Gastrocnemius medialis (tissue), 4 donors: ENCODE measurements at regions not wholly inside any gene's neighbourhood (a gene's known extent, or its start where the extent isn't known, plus 50 kb on each side); places are given as distances from the start of the nearest gene placed in this dataset.

Experiments
- POLR2A ChIP-seq, 2 donors: fragments of 450-650 bp; IDR thresholded peaks; one replicate each; pipeline ENCODE4 v1.6.1; 2017; ENCODE audit warnings: antibody characterized with exemption in 2 of 2, mild to moderate bottlenecking in 2 of 2, moderate library complexity in 2 of 2
- TF ChIP-seq, protein P1 (sequence below), 5 experiments: fragments of 450-650 bp in 3 of 5; fragments of 200-600 bp in 2 of 5; sonication (generic) in 2 of 5; IDR thresholded peaks in 4 of 5; conservative IDR thresholded peaks in 1 of 5; 1 replicate in 4 of 5; 2 replicates in 1 of 5; pipeline ENCODE4 v1.5.1; 2016 to 2019; ENCODE audit warnings: antibody characterized with exemption in 5 of 5, mild to moderate bottlenecking in 3 of 5, moderate library complexity in 3 of 5

DNA sequence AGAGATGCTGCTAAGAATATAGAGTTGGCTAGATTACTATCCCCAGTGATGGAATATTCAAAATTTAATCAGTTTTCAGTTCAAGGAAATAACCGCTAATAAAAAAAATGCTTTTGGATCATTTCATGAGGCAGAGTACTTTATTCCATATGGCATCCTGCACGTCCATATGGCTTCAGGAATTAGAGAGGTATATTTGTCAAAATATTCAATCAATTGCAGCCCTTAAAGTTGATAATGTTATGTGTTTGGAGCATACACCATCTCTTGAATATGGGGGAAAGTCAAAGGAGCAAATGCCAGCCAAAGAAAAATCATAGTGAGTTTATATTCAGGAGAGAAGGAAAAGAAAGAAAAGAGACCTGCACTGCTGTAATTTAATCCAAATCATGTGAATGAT, 266.4 kb downstream of the TMEM182 start:
- TF ChIP-seq, protein P1, sequence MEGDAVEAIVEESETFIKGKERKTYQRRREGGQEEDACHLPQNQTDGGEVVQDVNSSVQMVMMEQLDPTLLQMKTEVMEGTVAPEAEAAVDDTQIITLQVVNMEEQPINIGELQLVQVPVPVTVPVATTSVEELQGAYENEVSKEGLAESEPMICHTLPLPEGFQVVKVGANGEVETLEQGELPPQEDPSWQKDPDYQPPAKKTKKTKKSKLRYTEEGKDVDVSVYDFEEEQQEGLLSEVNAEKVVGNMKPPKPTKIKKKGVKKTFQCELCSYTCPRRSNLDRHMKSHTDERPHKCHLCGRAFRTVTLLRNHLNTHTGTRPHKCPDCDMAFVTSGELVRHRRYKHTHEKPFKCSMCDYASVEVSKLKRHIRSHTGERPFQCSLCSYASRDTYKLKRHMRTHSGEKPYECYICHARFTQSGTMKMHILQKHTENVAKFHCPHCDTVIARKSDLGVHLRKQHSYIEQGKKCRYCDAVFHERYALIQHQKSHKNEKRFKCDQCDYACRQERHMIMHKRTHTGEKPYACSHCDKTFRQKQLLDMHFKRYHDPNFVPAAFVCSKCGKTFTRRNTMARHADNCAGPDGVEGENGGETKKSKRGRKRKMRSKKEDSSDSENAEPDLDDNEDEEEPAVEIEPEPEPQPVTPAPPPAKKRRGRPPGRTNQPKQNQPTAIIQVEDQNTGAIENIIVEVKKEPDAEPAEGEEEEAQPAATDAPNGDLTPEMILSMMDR (IDR thresholded peaks at IDR 0.05 in 4 of 5, conservative IDR thresholded peaks at IDR 0.05 in 1 of 5): no peak
- no peak for TF ChIP-seq POLR2A (IDR thresholded peaks at IDR 0.05)
